ENCODE measurements at regions not wholly inside any gene's neighbourhood (a gene's known extent, or its start where the extent isn't known, plus 50 kb on each side); places are given as distances from the start of the nearest gene placed in this dataset.

- ChIA-PET CTCF (no interaction called here), POLR2A (no interaction called here)
- H3K27me3 Mint-ChIP-seq: no peaks in the 10 kb centered on the region
- intact Hi-C loops (cut with micrococcal nuclease): no loop called here
- peaks cover 2% of the 10 kb centered on the region for H3K9me3 Mint-ChIP-seq
- no peak for DNase-seq
- H3K27ac Mint-ChIP-seq: no peak overlapping the region
- no peaks in the 10 kb centered on the region for H3K4me1 Mint-ChIP-seq (ENCODE audit: low read depth)
- H3K36me3 Mint-ChIP-seq: no peaks in the 10 kb centered on the region
- H3K4me3 Mint-ChIP-seq: no peak overlapping the region
These were observed 102.6 kb upstream of the DLX2 start for GRCh38 chr2:172205292-172205691.

- DNase-seq: no peak
- POLR2A ChIA-PET: no interaction called here
- Mint-ChIP-seq H3K4me3 (no peak overlapping the region), H3K9me3 (no peaks in the 10 kb centered on the region), H3K27me3 (no peaks in the 10 kb centered on the region), H3K27ac (no peak overlapping the region), H3K36me3 (no peaks in the 10 kb centered on the region), H3K4me1 (ENCODE audit: low read depth) (peaks cover 9% of the 10 kb centered on the region)
- CTCF ChIA-PET: interaction anchor here (0.6 to 1.5 kb wide), 2 partner anchors 254 to 1861 kb away, joined by 3 read pairs; no protein-coding TSS in a partner anchor
- intact Hi-C loops (cut with micrococcal nuclease): no loop called here
These were observed 105.2 kb upstream of the DLX2 start for GRCh38 chr2:172207911-172208310.

DNA sequence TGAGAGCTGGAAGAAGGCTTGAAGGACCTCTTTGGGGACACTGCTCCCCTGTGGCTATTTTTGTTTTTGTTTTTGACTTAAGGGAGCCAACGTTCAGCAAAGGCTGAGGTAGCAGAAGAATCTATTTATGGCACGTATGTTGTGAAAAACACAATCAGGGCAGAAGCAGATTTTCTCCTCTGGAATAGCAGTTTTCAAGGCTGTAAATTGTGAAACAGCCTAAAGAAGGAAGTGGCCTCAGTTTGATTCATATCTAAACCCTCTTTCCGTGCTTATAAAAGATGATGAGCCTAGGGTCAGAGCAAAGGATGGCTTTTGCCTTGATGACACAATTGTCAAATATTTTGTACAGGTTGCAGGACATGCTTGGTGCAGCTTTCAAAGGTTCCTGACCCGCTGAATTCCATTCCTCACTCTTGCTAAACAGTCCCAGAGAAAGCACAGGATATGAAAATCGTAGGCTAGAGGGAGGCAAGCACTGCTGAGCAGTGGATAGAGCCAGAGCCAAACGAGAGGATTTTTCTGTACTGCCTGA is 106.2 kb upstream of the DLX2 start:
- Mint-ChIP-seq H3K4me1 (ENCODE audit: low read depth) (peaks cover 13% of the 10 kb centered on the region), H3K27ac (no peak overlapping the region), H3K4me3 (no peak overlapping the region), H3K27me3 (no peaks in the 10 kb centered on the region), H3K36me3 (no peaks in the 10 kb centered on the region), H3K9me3 (no peaks in the 10 kb centered on the region)
- DNase-seq: no peak
- intact Hi-C loops (cut with micrococcal nuclease): no loop called here
- ChIA-PET POLR2A (no interaction called here), CTCF (interaction anchor here (0.7 to 1.8 kb wide), 2 partner anchors 12 to 37 kb away, joined by 3 to 4 read pairs; no protein-coding TSS in a partner anchor)

DNA sequence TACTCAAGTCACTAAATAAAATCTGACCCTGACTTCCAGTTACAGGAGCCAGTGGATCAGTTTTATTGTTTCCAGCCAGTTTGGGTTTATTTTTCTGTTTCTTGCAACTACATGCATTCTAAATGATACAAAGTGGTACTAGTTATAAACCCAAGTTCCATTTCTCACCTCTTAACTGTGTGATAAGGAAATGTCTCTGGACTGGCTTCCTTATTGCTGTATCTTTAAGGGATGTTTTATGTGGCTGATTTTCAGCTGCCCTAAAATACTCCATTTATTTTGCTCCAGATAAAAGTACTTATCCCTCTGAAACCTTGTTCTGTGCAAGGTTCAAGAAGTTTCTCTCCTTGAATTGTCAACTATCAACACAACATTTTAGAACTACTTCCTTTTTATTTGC is 107.9 kb upstream of the DLX2 start:
- ChIA-PET CTCF (no interaction called here), POLR2A (no interaction called here)
- Mint-ChIP-seq H3K4me3 (no peak overlapping the region), H3K27ac (no peak overlapping the region), H3K27me3 (no peaks in the 10 kb centered on the region), H3K4me1 (ENCODE audit: low read depth) (peaks cover 13% of the 10 kb centered on the region), H3K36me3 (no peaks in the 10 kb centered on the region), H3K9me3 (no peaks in the 10 kb centered on the region)
- DNase-seq: no peak
- intact Hi-C loops (cut with micrococcal nuclease): no loop called here

DNA sequence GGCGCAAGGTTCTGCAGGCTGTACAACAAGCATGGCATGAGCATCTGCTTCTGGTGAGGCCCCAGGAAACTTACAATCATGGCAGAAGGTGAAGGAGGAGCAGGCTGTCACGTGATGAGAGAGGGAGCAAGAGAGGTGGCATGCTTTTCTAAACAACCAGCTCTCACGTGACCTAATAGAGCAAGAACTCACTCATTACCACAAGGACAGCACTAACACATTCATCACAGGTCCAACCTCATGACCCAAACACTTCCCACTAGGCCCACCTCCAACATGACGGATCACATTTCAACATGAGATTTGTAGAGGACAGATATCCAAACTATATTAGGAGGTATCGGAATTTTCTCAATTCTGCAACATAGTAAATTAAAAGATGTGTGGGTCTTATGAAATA is 108.8 kb upstream of the DLX2 start:
- H3K9me3 Mint-ChIP-seq: no peaks in the 10 kb centered on the region
- H3K27ac Mint-ChIP-seq: no peak overlapping the region
- no peaks in the 10 kb centered on the region for H3K36me3 Mint-ChIP-seq
- intact Hi-C loops (cut with micrococcal nuclease): no loop called here
- peaks cover 13% of the 10 kb centered on the region for H3K4me1 Mint-ChIP-seq (ENCODE audit: low read depth)
- DNase-seq: no peak
- ChIA-PET POLR2A (no interaction called here), CTCF (no interaction called here)
- H3K27me3 Mint-ChIP-seq: no peaks in the 10 kb centered on the region
- no peak overlapping the region for H3K4me3 Mint-ChIP-seq

DNA sequence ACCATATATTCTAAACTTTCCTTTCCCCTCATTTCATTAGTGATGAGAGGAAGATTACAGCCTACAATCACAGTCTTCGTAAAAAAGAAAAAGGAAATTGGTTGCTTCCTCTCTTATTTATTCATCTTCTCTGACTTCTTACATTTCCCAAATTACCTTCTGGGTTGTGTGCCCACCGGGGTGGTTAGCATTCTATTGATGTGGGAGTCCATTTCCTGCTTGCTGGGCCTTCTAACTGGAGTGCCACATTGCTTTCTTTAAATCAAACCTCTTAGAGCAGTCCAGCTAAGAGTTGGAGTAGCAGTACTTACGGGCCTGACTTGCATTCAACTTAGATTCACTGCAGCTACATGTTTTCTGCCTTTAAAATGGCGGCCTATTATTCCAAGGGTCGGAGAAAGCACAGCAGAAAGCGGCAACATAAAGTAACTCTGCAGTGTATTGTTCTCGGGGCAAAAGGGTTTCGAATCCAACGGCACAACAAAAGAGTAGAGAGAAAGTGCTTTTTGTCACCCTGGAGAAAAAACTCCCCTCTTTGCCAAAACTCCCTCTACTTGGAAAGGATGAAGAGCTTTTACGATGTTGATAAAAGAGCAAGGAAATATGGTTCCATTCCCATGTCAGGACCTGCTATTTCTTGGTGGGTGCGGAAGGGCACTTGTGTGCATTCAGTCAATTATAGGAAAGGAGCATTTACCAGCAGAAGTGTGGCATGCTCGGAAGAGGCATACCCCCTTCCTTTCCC is 110.6 kb upstream of the DLX2 start:
- intact Hi-C loops (cut with micrococcal nuclease): no loop called here
- Mint-ChIP-seq H3K27ac (no peak overlapping the region), H3K4me1 (ENCODE audit: low read depth) (peaks cover 13% of the 10 kb centered on the region), H3K36me3 (no peaks in the 10 kb centered on the region), H3K4me3 (no peak overlapping the region), H3K9me3 (no peaks in the 10 kb centered on the region), H3K27me3 (no peaks in the 10 kb centered on the region)
- POLR2A ChIA-PET: no interaction called here
- no peak for DNase-seq
- CTCF ChIA-PET: interaction anchor here (0.6 kb wide), 1 partner anchor 381 kb away, joined by 3 read pairs; no protein-coding TSS in a partner anchor

GRCh38 chr2:172214252-172214651 is 111.6 kb upstream of the DLX2 start:
- ChIA-PET CTCF (no interaction called here), POLR2A (no interaction called here)
- Mint-ChIP-seq H3K27ac (no peak overlapping the region), H3K27me3 (no peaks in the 10 kb centered on the region), H3K4me3 (no peak overlapping the region), H3K9me3 (no peaks in the 10 kb centered on the region), H3K4me1 (ENCODE audit: low read depth) (peaks cover 13% of the 10 kb centered on the region), H3K36me3 (no peaks in the 10 kb centered on the region)
- intact Hi-C loops (cut with micrococcal nuclease): no loop called here
- DNase-seq: no peak

GRCh38 chr2:172215172-172215935 is 112.7 kb upstream of the DLX2 start:
- Mint-ChIP-seq H3K4me1 (ENCODE audit: low read depth) (peaks cover 21% of the 10 kb centered on the region), H3K4me3 (no peak overlapping the region), H3K9me3 (no peaks in the 10 kb centered on the region), H3K27ac (no peak overlapping the region), H3K36me3 (no peaks in the 10 kb centered on the region), H3K27me3 (no peaks in the 10 kb centered on the region)
- intact Hi-C loops (cut with micrococcal nuclease): no loop called here
- ChIA-PET CTCF (no interaction called here), POLR2A (no interaction called here)
- DNase-seq: no peak

- no peak overlapping the region for H3K27ac Mint-ChIP-seq
- ChIA-PET POLR2A (no interaction called here), CTCF (no interaction called here)
- H3K36me3 Mint-ChIP-seq: no peaks in the 10 kb centered on the region
- H3K9me3 Mint-ChIP-seq: no peaks in the 10 kb centered on the region
- DNase-seq: no peak
- intact Hi-C loops (cut with micrococcal nuclease): no loop called here
- peaks cover 21% of the 10 kb centered on the region for H3K4me1 Mint-ChIP-seq (ENCODE audit: low read depth)
- no peaks in the 10 kb centered on the region for H3K27me3 Mint-ChIP-seq
- H3K4me3 Mint-ChIP-seq: no peak overlapping the region
These were observed 113.2 kb upstream of the DLX2 start for GRCh38 chr2:172215936-172216335.

- ChIA-PET POLR2A (no interaction called here), CTCF (interaction anchor here (1.5 kb wide), 1 partner anchor 245 kb away, joined by 3 read pairs; no protein-coding TSS in a partner anchor)
- peaks cover 21% of the 10 kb centered on the region for H3K4me1 Mint-ChIP-seq (ENCODE audit: low read depth)
These were observed 113.8 kb upstream of the DLX2 start for GRCh38 chr2:172216477-172216876.

DNA sequence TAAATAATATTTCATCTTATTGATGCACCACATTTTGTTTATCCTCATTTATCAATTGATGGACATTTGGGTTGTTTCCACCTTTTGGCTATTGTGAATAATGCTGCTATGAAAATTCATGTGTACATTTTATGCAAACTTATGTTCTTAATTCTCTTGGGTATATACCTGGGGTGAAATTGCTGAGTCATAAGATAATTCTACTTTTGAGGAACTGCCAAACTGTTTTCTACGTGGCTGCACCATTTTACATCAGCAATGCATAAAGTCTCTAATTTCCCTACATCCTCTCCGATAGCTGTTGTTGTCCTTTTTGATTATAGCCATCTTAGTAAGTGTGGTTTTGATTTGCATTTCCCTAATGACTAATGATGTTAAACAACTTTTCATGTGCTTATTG is 116.5 kb upstream of the DLX2 start:
- CTCF ChIA-PET: interaction anchor here (1.9 kb wide), 1 partner anchor 242 kb away, joined by 11 read pairs; no protein-coding TSS in a partner anchor
- DNase-seq: no peak
- no peak overlapping the region for H3K4me3 Mint-ChIP-seq
- no peaks in the 10 kb centered on the region for H3K9me3 Mint-ChIP-seq
- intact Hi-C loops (cut with micrococcal nuclease): no loop called here
- H3K4me1 Mint-ChIP-seq (ENCODE audit: low read depth): peaks cover 26% of the 10 kb centered on the region
- H3K27ac Mint-ChIP-seq: no peak overlapping the region
- POLR2A ChIA-PET: no interaction called here
- H3K27me3 Mint-ChIP-seq: no peaks in the 10 kb centered on the region
- no peaks in the 10 kb centered on the region for H3K36me3 Mint-ChIP-seq

More at GRCh38 chr2:172216477-172216876, 113.8 kb upstream of the DLX2 start:
- no peaks in the 10 kb centered on the region for H3K36me3 Mint-ChIP-seq
- H3K9me3 Mint-ChIP-seq: no peaks in the 10 kb centered on the region
- no peaks in the 10 kb centered on the region for H3K27me3 Mint-ChIP-seq
- intact Hi-C loops (cut with micrococcal nuclease): no loop called here
- DNase-seq: no peak
- H3K27ac Mint-ChIP-seq: no peak overlapping the region
- no peak overlapping the region for H3K4me3 Mint-ChIP-seq

GRCh38 chr2:172220121-172220520 is 117.4 kb upstream of the DLX2 start:
- no peaks in the 10 kb centered on the region for H3K27me3 Mint-ChIP-seq
- POLR2A ChIA-PET: no interaction called here
- intact Hi-C loops (cut with micrococcal nuclease): no loop called here

More at GRCh38 chr2:172220121-172220520, 117.4 kb upstream of the DLX2 start:
- CTCF ChIA-PET: interaction anchor here (0.9 to 1.9 kb wide), 2 partner anchors 93 to 242 kb away, joined by 3 to 11 read pairs; no protein-coding TSS in a partner anchor
- Mint-ChIP-seq H3K36me3 (no peaks in the 10 kb centered on the region), H3K9me3 (no peaks in the 10 kb centered on the region), H3K4me1 (ENCODE audit: low read depth) (peaks cover 33% of the 10 kb centered on the region), H3K27ac (no peak overlapping the region), H3K4me3 (no peak overlapping the region)
- no peak for DNase-seq

Data from activated CD4-positive, alpha-beta memory T cell treated with anti-CD3 and anti-CD28 coated beads for 36 hours (primary cell).